Left forelimb (tissue), 1 donor: ENCODE measurements at regions not wholly inside any gene's neighbourhood (a gene's known extent, or its start where the extent isn't known, plus 50 kb on each side); places are given as distances from the start of the nearest gene placed in this dataset.

Source experiments
- DNase-seq: peaks from one replicate; pipeline ENCODE4 v3.0.0-alpha.2; 2018; ENCODE audit warnings: low spot score

DNA sequence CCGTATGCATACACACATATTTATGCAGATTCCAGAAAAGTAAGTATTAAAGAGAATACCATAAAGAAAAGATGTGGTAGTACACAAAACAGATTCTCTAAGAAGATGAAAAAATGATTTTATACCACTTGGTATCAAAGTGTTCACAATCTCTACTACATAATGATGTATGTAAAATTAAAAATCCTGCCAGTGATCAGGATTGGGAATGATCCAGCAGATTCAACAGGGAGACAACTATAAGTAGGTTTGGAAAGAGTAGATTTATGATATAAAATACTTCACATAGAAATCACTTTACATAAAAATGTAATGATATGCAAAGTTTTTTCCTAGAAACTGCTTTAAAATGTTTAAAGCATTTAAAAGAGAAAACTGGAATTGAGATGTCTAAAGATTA is 447.0 kb downstream of the CNTNAP4 start:
- DNase-seq: no peak

GRCh38 chr16:76729525-76729924 is 452.3 kb downstream of the CNTNAP4 start:
- no peak for DNase-seq

- DNase-seq: no peak
Measured at GRCh38 chr16:76732894-76733293, 455.7 kb downstream of the CNTNAP4 start.

- no peak for DNase-seq
Measured at GRCh38 chr16:76741623-76742022, 449.4 kb upstream of the MON1B start.

DNA sequence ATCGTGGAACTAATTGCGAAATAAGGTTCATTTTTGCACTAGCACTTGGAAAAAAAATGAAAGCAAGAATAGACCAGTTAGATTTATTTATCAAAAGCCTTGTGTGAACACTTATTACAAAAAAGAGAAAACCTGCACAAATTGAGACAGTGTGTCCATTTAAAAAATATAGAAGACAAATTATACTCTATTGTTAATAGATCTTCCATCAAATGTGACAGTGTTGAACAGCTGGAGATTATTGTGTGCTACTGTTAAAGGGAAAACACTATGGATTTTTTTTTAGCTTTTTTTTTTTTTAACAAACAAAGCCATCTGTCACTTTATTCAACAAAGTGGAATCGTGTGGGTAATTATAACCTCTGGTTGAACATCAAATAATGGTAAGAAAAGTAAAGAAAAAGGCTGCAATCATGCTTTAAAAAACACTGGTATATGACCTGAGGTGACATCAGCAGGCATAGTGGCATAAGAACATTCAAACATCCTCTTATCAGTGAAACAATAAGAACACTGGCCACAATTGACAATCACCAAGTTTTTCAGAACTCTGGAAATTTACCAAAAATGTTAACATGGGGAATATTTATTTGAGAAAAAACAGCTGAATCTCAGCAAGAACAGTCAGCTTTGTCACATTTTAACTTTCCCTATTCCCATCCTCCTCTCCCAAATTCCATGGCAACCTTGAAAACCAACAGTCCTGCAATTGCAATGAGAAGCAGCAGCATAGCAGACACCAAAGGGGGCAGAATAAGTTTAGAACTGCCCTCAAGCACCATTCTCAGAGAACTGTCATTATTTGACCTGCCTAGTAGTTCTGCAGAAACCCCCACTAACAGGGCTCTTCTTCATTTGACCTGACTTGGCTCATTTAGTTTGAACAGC is 442.3 kb upstream of the MON1B start:
- no peak for DNase-seq

GRCh38 chr16:76749780-76750375 is 441.1 kb upstream of the MON1B start:
- DNase-seq: no peak

DNA sequence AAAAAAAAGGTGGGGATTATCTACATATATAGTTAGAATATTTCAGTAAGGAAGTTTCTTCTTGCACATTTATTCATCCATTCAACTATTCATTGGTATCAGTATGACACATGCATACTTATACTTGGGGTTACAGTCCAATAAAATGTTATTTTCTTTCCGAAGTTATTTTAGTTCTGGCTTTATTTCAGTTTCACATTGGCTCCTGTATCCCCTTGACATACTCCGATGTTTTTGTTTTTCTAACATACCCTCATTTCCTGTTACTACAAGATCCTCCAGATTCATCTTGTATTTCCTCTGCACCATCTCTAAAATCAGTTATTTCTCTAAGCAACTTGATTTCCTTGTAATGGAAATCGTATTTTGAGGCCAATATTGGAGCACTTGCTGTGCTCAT is 435.5 kb upstream of the MON1B start:
- DNase-seq: no peak

- no peak for DNase-seq
Measured at GRCh38 chr16:76756423-76756822, 434.6 kb upstream of the MON1B start.

DNA sequence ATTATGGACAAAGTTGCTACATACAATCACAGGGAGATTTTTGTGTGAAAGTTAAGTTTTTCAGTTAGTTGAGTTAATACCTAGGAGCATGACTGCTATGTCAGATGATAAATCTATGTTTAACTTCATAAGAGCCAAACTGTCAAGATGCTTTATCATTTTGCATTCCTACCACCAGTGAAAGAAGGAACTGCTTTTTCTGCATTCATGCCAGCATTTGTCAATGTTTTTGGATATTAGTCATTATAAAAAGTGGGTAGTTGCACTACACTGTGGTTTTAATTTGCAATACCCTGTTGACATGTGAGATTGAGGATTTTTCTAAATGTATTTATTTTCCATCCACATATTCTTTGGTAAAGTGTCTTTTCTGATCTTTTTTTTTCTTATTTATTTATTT is 434.0 kb upstream of the MON1B start:
- DNase-seq: no peak

DNA sequence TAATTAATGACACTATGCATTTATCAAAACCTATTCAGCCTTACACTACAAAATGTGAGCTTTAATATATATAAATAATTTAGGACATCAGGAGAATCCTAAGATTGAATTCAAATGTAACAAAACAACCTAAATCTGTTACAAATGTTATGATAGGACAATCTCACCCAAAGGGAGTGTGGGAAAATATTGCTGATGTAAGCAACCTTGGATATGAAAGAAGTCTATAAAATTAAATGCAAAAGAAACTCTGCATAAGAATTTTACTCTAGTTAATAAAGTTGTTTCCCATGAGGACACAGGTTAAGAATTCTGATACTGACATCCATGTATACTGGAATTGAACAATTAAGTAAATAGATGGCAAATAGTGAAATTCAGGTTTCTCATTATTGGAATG is 424.5 kb upstream of the MON1B start:
- DNase-seq: no peak

DNA sequence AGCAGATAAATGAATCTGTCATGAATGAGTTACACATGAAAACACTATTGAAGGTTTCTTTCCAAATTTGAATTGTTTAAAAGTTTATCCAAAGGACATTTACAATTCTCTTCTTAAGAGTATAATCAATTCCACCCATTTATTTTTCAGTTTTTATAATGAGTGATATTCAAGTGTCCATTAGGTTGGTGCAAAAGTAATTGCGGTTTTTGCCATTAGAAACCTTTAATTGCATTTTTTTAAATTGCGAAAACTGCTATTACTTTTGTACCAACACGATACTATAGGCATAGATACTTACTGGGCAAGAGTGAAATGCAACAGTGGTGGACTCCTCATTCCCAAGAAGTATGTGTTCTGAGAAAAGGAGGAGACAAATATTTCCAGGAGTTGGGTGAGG is 422.7 kb upstream of the MON1B start:
- no peak for DNase-seq

- DNase-seq: no peak
Measured at GRCh38 chr16:76768948-76769347, 422.0 kb upstream of the MON1B start.

DNA sequence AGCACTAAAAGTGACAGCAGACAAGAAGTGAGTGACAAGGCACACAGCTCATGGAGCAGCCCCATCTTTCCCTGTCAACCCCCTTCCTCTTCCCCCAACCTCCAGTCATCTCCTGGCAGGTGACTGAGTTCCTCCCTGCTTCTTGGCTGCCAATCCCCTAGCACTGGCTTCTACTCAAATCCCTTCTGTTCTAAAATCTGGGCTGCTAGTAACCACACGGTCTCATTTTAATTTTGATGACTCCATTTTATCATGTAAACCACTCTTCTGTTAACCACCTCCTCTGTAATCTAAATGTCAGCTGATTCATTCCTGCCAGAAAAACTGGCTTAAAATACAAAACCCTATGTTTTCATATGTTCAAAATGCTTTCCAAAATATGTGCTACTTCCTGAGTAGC is 419.8 kb upstream of the MON1B start:
- no peak for DNase-seq

DNA sequence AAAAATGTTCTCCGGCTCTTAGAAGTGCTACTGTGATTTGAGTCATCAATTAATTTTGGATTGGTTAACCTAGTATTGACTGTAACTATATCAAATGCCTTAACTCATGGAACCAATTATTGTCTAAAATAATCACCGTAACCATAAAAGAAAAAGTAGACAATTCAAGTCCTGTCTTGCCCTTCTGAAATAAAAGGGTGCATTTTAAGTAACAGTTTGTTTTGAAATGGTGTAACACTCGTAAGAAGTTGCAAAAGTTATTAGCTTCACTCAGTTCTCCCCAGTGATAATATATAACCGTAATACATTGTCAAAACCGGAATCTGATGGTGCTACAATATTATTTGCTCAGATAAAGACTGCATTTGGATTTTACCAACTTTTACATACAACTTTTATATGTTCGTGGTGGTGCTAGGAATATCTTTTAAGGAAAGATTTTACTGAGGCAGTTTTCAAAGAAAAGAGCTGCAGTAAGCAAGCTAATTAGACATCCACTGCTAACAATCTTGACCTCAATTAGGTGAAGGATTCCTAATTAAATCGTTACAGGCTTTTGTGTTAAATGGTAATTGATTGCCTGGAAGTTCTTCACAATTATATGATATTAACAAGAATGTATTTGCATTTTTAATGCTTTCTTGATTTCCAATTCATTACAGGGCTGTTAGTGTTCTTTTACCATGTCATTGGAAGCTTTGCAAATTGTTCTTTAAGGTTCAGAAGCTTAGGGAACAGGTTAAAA is 413.1 kb upstream of the MON1B start:
- DNase-seq: no peak

- DNase-seq: no peak
Measured at GRCh38 chr16:76780556-76780955, 410.4 kb upstream of the MON1B start.

DNA sequence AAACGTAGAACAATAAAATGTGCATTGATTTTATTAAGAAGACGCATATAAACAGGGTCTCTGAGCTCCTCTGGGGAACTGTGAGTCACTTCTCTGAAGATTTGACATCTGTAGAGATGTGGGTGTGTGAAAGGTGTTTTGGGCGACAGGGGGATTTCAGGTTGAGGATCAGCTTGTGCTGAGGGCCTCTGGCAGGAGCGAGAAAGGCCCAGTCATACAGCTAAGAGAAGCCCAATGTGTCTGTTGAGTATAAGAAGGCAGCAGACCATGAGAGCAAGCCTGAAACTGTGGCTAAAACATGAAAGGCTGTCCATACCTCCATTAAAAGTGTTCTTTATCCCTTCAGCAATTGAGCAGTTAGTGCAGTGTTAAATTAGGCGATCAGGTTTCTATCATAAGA is 406.5 kb upstream of the MON1B start:
- DNase-seq: no peak

GRCh38 chr16:76787394-76787793 is 403.6 kb upstream of the MON1B start:
- DNase-seq: no peak

GRCh38 chr16:76791151-76791550 is 399.8 kb upstream of the MON1B start:
- DNase-seq: no peak

GRCh38 chr16:76796416-76796815 is 394.6 kb upstream of the MON1B start:
- DNase-seq: no peak

GRCh38 chr16:76796978-76797377 is 394.0 kb upstream of the MON1B start:
- DNase-seq: no peak

DNA sequence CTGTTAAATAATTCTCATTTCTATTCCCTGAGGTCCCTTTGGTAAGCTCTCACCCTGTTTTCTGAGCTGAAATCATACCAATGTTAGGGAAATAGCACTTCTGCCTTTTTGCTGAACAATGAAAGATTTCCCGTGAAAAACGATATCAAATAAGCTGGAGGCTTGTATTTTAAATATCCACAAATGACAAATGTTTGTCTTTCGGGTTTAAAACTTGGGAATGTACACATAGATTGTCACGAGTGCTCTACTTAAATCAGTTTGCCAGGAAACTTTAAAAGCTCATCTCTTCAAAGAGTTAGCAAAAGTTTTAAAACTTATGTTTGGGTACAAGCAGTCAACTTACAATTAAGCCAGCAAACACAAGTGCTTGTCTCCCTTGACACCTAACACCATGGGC is 393.5 kb upstream of the MON1B start:
- no peak for DNase-seq

DNA sequence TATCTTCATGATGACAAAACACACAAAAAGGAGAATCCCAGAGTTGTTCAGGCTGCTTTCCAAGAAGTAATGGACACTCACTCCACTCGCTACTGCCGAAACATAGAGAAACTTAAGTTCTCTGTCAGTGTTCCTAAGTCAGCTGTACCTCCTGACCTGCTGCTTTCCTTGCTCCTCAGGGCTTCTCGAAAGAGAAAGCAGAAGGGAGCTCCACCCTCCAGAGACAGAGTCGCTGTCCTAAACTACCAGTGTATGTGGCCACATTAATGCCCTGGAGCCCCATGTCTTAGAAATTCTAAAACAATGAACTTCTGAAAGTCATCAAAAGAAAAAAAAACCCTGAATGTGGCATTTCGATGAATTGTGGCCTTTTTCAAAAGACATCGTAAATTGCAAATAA is 390.8 kb upstream of the MON1B start:
- no peak for DNase-seq

GRCh38 chr16:76801357-76801756 is 389.6 kb upstream of the MON1B start:
- DNase-seq: no peak
